ENCODE measurements at regions not wholly inside any gene's neighbourhood (a gene's known extent, or its start where the extent isn't known, plus 50 kb on each side); places are given as distances from the start of the nearest gene placed in this dataset.

DNA sequence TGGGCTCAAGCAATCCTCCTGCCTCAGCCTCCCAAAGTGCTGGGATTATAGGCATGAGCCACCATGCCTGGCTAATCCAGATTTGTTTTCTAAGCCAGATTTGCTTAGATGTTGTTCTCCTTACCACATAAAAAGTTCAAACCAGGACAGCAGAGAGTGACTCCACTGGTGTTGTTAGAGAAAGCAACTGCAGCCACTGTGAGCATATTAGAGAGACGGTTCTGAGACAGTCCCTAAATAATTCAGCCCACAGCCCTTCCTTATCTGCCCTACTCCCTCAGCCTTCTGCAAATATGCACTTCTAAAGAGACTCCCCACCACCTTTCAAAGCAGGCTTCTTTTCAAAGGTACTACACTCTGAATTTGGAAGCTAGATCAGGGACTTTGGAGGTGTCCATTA, 96.1 kb downstream of the DRD1 start:
- TF ChIP-seq, protein P1, sequence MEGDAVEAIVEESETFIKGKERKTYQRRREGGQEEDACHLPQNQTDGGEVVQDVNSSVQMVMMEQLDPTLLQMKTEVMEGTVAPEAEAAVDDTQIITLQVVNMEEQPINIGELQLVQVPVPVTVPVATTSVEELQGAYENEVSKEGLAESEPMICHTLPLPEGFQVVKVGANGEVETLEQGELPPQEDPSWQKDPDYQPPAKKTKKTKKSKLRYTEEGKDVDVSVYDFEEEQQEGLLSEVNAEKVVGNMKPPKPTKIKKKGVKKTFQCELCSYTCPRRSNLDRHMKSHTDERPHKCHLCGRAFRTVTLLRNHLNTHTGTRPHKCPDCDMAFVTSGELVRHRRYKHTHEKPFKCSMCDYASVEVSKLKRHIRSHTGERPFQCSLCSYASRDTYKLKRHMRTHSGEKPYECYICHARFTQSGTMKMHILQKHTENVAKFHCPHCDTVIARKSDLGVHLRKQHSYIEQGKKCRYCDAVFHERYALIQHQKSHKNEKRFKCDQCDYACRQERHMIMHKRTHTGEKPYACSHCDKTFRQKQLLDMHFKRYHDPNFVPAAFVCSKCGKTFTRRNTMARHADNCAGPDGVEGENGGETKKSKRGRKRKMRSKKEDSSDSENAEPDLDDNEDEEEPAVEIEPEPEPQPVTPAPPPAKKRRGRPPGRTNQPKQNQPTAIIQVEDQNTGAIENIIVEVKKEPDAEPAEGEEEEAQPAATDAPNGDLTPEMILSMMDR (IDR thresholded peaks at IDR 0.05) = no peak
- Histone ChIP-seq H3K9me3 (no peaks in the 10 kb centered on the region), H3K36me3 (no peaks in the 10 kb centered on the region), H3K4me1 (ENCODE audit: control insufficient read depth in 1 of 2, insufficient read depth in 1 of 2, low read depth in 1 of 2, low read length in 1 of 2) (no peaks in the 10 kb centered on the region), H3K27ac (no peak overlapping the region), H3K4me3 (ENCODE audit: low read depth in 1 of 2, low read length in 1 of 2) (no peak overlapping the region), H3K27me3 (no peaks in the 10 kb centered on the region)

GRCh38 chr5:175347027-175347426, 97.0 kb downstream of the DRD1 start:
- Histone ChIP-seq H3K27ac (no peak overlapping the region), H3K27me3 (no peaks in the 10 kb centered on the region), H3K9me3 (no peaks in the 10 kb centered on the region), H3K4me3 (ENCODE audit: low read depth in 1 of 2, low read length in 1 of 2) (no peak overlapping the region), H3K36me3 (no peaks in the 10 kb centered on the region), H3K4me1 (ENCODE audit: control insufficient read depth in 1 of 2, insufficient read depth in 1 of 2, low read depth in 1 of 2, low read length in 1 of 2) (no peaks in the 10 kb centered on the region)
- TF ChIP-seq, protein P1 (IDR thresholded peaks at IDR 0.05) = no peak

- Histone ChIP-seq H3K4me3 (ENCODE audit: low read depth in 1 of 2, low read length in 1 of 2) (no peak overlapping the region), H3K4me1 (ENCODE audit: control insufficient read depth in 1 of 2, insufficient read depth in 1 of 2, low read depth in 1 of 2, low read length in 1 of 2) (no peaks in the 10 kb centered on the region), H3K9me3 (no peaks in the 10 kb centered on the region), H3K36me3 (no peaks in the 10 kb centered on the region), H3K27ac (no peak overlapping the region), H3K27me3 (no peaks in the 10 kb centered on the region)
- TF ChIP-seq, protein P1 (IDR thresholded peaks at IDR 0.05) = no peak
Measured at GRCh38 chr5:175344331-175345195, 99.4 kb downstream of the DRD1 start.

DNA sequence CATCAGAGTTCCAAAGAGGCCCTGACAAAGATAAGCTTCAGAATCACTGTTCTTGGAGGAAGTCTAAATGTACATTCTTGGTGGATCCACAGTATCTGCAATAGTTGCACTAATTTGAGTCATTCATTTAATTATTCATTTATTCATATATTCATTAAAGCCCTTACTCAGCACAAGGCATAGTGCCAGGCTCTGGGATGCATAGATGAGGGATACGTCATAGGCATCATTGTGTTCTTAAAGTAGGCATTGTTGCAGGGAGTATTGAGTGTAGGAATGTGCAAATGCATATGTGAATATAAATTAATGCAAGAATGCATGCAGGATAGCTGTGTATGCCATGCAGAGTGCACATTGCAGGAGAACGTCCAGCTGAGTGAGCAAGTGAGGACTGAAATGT, 100.7 kb downstream of the DRD1 start:
- Histone ChIP-seq H3K27ac (no peak overlapping the region), H3K27me3 (no peaks in the 10 kb centered on the region), H3K4me1 (ENCODE audit: control insufficient read depth in 1 of 2, insufficient read depth in 1 of 2, low read depth in 1 of 2, low read length in 1 of 2) (no peaks in the 10 kb centered on the region)

DNA sequence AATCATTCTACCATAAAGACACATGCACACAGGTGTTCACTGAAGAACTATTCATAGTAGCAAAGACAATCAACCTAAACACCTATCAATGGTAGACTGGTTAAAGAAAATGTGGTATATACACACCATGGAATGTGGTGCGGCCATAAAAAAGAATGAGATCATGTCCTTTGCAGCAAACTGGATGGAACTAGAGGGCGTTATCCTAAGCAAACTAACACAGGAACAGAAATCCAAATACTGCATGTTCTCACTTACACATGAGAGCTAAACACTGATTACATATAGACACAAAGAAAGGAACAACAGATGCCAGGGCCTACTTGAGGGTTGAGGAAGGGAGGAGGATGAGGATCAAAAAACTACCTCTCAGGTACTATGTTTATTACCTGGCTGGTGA, 103.8 kb downstream of the DRD1 start:
- H3K27me3 ChIP-seq = no peaks in the 10 kb centered on the region
- H3K36me3 ChIP-seq = no peaks in the 10 kb centered on the region
- no peaks in the 10 kb centered on the region for H3K4me1 ChIP-seq (ENCODE audit: control insufficient read depth in 1 of 2, insufficient read depth in 1 of 2, low read depth in 1 of 2, low read length in 1 of 2)
- no peaks in the 10 kb centered on the region for H3K9me3 ChIP-seq
- no peak overlapping the region for H3K4me3 ChIP-seq (ENCODE audit: low read depth in 1 of 2, low read length in 1 of 2)
- H3K27ac ChIP-seq = no peak overlapping the region
- TF ChIP-seq, protein P1 (IDR thresholded peaks at IDR 0.05) = no peak

More for the DNA sequence above, 100.7 kb downstream of the DRD1 start:
- no peaks in the 10 kb centered on the region for H3K9me3 ChIP-seq
- no peak overlapping the region for H3K4me3 ChIP-seq (ENCODE audit: low read depth in 1 of 2, low read length in 1 of 2)
- H3K36me3 ChIP-seq = no peaks in the 10 kb centered on the region
- TF ChIP-seq, protein P1 (IDR thresholded peaks at IDR 0.05) = no peak
